Mesendoderm (in vitro differentiated cells): ENCODE measurements at regions not wholly inside any gene's neighbourhood (a gene's known extent, or its start where the extent isn't known, plus 50 kb on each side); places are given as distances from the start of the nearest gene placed in this dataset.

Experiments
- DNase-seq: peaks from one replicate; pipeline ENCODE4 v3.0.0; 2013
- H2AK5ac ChIP-seq: 2 replicates; pipeline ENCODE4 v1.6.1; 2013; ENCODE audit warnings: low read length, inconsistent platforms
- H2BK120ac ChIP-seq: 2 replicates; pipeline ENCODE4 v1.6.1; 2013; ENCODE audit warnings: low read depth, mild to moderate bottlenecking, low read length, moderate library complexity, mixed read lengths
- H2BK15ac ChIP-seq: replicated peaks from 2 replicates; pipeline ENCODE4 v1.6.1; 2013; ENCODE audit warnings: low read depth, mild to moderate bottlenecking, moderate library complexity
- H2BK5ac ChIP-seq: 2 replicates; pipeline ENCODE4 v1.6.1; 2013; ENCODE audit warnings: low read length, inconsistent platforms
- H3K18ac ChIP-seq: 2 replicates; pipeline ENCODE4 v1.6.1; 2013; ENCODE audit warnings: mild to moderate bottlenecking, low read length, mixed read lengths
- H3K23ac ChIP-seq: one replicate; pipeline ENCODE4 v1.6.1; 2013; ENCODE audit warnings: low read length
- H3K27ac ChIP-seq: 2 replicates; pipeline ENCODE4 v1.5.1; 2013; ENCODE audit warnings: low read depth, mild to moderate bottlenecking, inconsistent platforms, low read length, moderate library complexity
- H3K27me3 ChIP-seq: 2 replicates; pipeline ENCODE4 v1.6.1; 2013; ENCODE audit warnings: low read length, control low read depth, mild to moderate bottlenecking, inconsistent platforms; ENCODE audit not compliant: insufficient read depth, poor library complexity
- H3K36me3 ChIP-seq: 2 replicates; pipeline ENCODE4 v1.6.1; 2013; ENCODE audit warnings: low read length, inconsistent platforms; ENCODE audit not compliant: control insufficient read depth, insufficient read depth
- H3K4ac ChIP-seq: one replicate; pipeline ENCODE4 v1.6.1; 2013; ENCODE audit warnings: low read depth, mild to moderate bottlenecking, low read length, moderate library complexity
- H3K4me1 ChIP-seq: 2 replicates; pipeline ENCODE4 v1.6.1; 2013; ENCODE audit warnings: low read depth, low read length, inconsistent platforms; ENCODE audit not compliant: control insufficient read depth
- H3K4me2 ChIP-seq: 2 replicates; pipeline ENCODE4 v1.6.1; 2013; ENCODE audit warnings: low read length
- H3K4me3 ChIP-seq: 2 replicates; pipeline ENCODE4 v1.5.1; 2013; ENCODE audit warnings: mild to moderate bottlenecking, low read length
- H3K56ac ChIP-seq: one replicate; pipeline ENCODE4 v1.6.1; 2013; ENCODE audit warnings: low read length
- H3K79me1 ChIP-seq: 2 replicates; pipeline ENCODE4 v1.6.1; 2013; ENCODE audit warnings: low read length, inconsistent platforms
- H3K79me2 ChIP-seq: 2 replicates; pipeline ENCODE4 v1.6.1; 2013; ENCODE audit warnings: mild to moderate bottlenecking, low read length; ENCODE audit not compliant: control insufficient read depth, insufficient read depth
- H3K9ac ChIP-seq: 2 replicates; pipeline ENCODE4 v1.6.1; 2013; ENCODE audit warnings: low read length, inconsistent platforms
- H4K5ac ChIP-seq: one replicate; pipeline ENCODE4 v1.6.1; 2013; ENCODE audit warnings: low read length
- H4K8ac ChIP-seq: one replicate; pipeline ENCODE4 v1.6.1; 2013; ENCODE audit warnings: low read depth, mild to moderate bottlenecking, control low read depth, low read length, moderate library complexity
- WGBS: extraction: QIAGEN DNeasy Blood & Tissue Kit; methylation state at CpG from one replicate; pipeline ENCODE4 v1.1.7; 2013; ENCODE audit warnings: low lambda C conversion rate, missing lambda C conversion rate; ENCODE audit not compliant: insufficient coverage; ENCODE audit errors: extremely low coverage; 5-methylcytosine and 5-hydroxymethylcytosine counted together

DNA sequence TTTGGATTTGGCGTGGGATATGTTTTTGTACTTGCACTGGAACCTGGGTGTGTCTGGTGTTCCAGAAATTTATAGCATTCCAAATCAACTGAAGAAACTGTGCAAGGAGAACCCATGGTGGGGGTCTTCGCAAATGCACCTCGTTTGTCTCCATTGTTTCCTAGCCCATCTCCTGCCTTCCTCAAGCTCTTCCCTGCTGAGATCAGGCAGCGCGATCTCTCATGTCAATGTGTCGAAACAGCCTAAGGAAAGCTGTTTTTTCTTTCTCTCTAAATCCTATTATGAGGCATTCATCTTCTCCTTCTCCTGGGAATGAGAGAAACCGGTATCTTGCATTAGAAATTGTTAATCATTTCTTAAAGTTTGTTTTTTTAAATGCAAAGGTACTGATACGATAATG is 131.0 kb downstream of the KLF5 start:
- H3K27ac ChIP-seq: no peak overlapping the region
- no peak overlapping the region for H3K9ac ChIP-seq
- H3K4me3 ChIP-seq: no peak overlapping the region
- H4K5ac ChIP-seq: no peak overlapping the region
- H3K4me2 ChIP-seq: no peak overlapping the region
- H3K79me1 ChIP-seq: no peaks in the 10 kb centered on the region
- no peak overlapping the region for H3K56ac ChIP-seq
- H3K4ac ChIP-seq: no peak overlapping the region
- peak; percentile 79 for DNase-seq
- peaks cover 7% of the 10 kb centered on the region for H3K4me1 ChIP-seq
- H2BK5ac ChIP-seq: no peak overlapping the region
- H4K8ac ChIP-seq: no peak overlapping the region
- peak overlapping the region; percentile 93 for H2BK15ac ChIP-seq
- no peak overlapping the region for H2AK5ac ChIP-seq
- H2BK120ac ChIP-seq: no peak overlapping the region
- no peaks in the 10 kb centered on the region for H3K27me3 ChIP-seq
- no CpG with 5 or more reads among the region's 8 CpGs for WGBS
- H3K23ac ChIP-seq: no peak overlapping the region
- H3K36me3 ChIP-seq: no peaks in the 10 kb centered on the region
- H3K18ac ChIP-seq: peak overlapping the region; percentile 32
- H3K79me2 ChIP-seq: no peaks in the 10 kb centered on the region

DNA sequence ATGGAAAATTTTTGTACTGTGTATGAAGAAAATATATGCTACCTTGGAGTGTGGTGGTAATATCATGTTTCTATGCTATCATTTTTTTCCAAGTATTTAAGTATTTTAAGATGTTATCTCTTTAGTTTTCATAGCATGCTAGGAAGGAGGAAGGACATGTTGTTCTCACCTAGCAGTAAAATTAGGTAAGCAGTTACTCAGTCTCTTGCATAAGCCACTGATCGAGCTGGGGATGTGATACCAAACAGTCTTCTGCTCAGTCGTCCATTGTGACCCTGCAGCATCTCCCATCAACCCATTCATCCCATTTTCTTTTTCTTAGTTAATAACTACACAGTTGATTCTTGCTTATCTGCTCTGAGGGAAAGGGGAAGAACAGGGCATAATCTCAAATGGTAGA is 130.6 kb downstream of the KLF5 start:
- Histone ChIP-seq H2AK5ac (no peak overlapping the region), H3K27ac (no peak overlapping the region), H3K79me2 (no peaks in the 10 kb centered on the region), H4K5ac (no peak overlapping the region), H3K4me2 (no peak overlapping the region), H4K8ac (no peak overlapping the region), H3K79me1 (no peaks in the 10 kb centered on the region), H2BK5ac (no peak overlapping the region), H3K27me3 (no peaks in the 10 kb centered on the region), H3K18ac (peak overlapping the region; percentile 32), H3K36me3 (no peaks in the 10 kb centered on the region), H2BK15ac (peak overlapping the region; percentile 93), H3K9ac (no peak overlapping the region), H3K4me3 (no peak overlapping the region), H3K4me1 (peaks cover 7% of the 10 kb centered on the region), H3K56ac (no peak overlapping the region), H3K4ac (no peak overlapping the region), H2BK120ac (no peak overlapping the region), H3K23ac (no peak overlapping the region)
- WGBS: no CpG with 5 or more reads among the region's 2 CpGs
- peak; percentile 64 for DNase-seq

DNA sequence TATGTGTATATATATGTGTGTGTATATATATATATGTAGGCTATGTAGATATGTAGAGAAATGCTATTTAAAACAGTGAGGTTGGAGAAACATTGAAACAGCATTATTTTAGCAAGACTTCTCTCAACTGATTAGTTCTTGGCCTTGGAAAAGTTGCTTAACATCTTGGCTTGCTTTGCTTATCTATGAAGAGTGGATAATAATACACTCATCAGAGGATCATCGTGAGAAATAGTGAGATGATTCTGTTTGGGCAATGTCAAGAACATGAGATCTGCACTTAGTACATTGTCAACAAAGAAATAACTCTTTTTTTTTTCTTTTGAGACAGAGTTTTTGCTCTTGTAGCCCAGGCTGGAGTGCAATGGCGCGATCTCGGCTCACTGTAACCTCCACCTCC is 128.3 kb downstream of the KLF5 start:
- no peak overlapping the region for H3K56ac ChIP-seq
- H3K18ac ChIP-seq: no peak overlapping the region
- no peak overlapping the region for H4K5ac ChIP-seq
- no peak overlapping the region for H3K27ac ChIP-seq
- WGBS: no CpG with 5 or more reads among the region's 4 CpGs
- no peak overlapping the region for H3K23ac ChIP-seq
- no peak overlapping the region for H3K4me2 ChIP-seq
- no peak overlapping the region for H2BK120ac ChIP-seq
- H3K79me2 ChIP-seq: no peaks in the 10 kb centered on the region
- H3K79me1 ChIP-seq: no peaks in the 10 kb centered on the region
- H2AK5ac ChIP-seq: no peak overlapping the region
- H2BK5ac ChIP-seq: no peak overlapping the region
- H3K36me3 ChIP-seq: no peaks in the 10 kb centered on the region
- H3K27me3 ChIP-seq: no peaks in the 10 kb centered on the region
- DNase-seq: no peak
- H4K8ac ChIP-seq: no peak overlapping the region
- no peak overlapping the region for H3K9ac ChIP-seq
- no peak overlapping the region for H3K4me3 ChIP-seq
- H3K4ac ChIP-seq: no peak overlapping the region
- H3K4me1 ChIP-seq: peaks cover 4% of the 10 kb centered on the region
- no peak overlapping the region for H2BK15ac ChIP-seq

DNA sequence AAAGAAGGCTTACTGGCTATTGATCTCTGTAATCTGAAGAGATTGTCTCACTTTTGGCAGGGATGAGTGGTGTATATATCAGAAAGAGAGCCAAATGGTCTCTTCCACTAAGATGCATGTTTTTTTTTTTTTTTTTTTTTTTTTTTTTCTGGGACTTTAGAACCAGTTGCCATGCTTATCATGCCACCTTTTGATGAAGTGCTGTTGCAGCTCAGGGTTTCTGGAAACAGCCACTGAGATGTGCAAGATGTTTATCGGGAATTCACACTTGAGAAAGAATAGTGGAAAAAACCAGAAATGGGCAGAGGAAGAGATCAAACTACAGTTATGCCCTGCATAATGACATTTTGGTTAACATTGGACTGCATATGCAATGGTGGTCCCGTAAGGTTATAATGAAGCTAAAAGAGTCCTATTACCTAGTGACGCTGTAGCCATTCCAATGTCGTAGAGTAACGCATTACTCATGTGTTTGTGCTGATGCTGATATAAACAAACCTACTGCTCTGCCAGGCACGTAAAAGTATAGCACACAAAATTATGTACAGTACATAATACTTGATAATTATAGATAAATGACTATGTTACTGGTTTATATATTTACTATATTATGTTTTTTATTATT is 121.0 kb downstream of the KLF5 start:
- Histone ChIP-seq H3K79me2 (no peaks in the 10 kb centered on the region), H3K4me1 (peaks cover 5% of the 10 kb centered on the region), H3K4me2 (no peak overlapping the region), H3K36me3 (no peaks in the 10 kb centered on the region), H3K79me1 (no peaks in the 10 kb centered on the region), H2BK120ac (no peak overlapping the region), H3K4me3 (no peak overlapping the region), H2BK5ac (no peak overlapping the region), H3K4ac (no peak overlapping the region), H4K8ac (no peak overlapping the region), H3K56ac (no peak overlapping the region), H2AK5ac (no peak overlapping the region), H4K5ac (no peak overlapping the region), H3K27me3 (no peaks in the 10 kb centered on the region), H3K27ac (no peak overlapping the region), H2BK15ac (no peak overlapping the region), H3K9ac (no peak overlapping the region), H3K18ac (no peak overlapping the region), H3K23ac (no peak overlapping the region)
- WGBS: no CpG with 5 or more reads among the region's 6 CpGs
- peak; percentile 67 for DNase-seq

DNA sequence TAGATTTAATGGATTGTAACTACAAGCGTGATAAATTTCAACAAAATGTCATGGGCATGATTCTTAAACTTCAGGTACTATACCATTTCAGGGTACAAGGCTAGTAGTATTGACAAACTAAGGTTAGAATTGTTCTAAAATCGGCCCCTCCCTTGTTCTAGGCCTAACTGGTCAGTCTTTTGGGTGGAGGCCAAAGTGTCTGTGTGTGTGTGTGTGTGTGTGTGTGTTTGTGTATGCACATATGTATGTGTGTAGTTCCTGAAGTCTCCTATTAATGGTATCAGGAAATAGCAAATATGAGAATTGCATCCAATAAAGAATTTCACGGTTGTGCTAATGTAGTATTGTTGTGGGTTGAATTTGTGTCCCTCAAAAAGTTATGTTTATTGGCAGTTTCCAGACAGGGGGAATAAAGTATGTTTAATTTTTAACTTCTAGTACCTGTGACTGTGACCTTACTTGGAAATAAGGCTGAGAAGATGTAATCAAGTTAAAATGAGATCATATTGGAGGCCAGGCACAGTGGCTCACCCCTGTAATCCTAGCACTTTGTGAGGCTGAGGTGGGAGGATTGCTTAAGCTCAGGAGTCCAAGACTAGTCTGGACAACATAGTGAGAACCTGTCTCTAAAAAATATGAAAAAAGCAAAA is 119.2 kb downstream of the KLF5 start:
- WGBS: no CpG with 5 or more reads among the region's 3 CpGs
- no peak overlapping the region for H2BK15ac ChIP-seq
- no peak overlapping the region for H4K8ac ChIP-seq

DNA sequence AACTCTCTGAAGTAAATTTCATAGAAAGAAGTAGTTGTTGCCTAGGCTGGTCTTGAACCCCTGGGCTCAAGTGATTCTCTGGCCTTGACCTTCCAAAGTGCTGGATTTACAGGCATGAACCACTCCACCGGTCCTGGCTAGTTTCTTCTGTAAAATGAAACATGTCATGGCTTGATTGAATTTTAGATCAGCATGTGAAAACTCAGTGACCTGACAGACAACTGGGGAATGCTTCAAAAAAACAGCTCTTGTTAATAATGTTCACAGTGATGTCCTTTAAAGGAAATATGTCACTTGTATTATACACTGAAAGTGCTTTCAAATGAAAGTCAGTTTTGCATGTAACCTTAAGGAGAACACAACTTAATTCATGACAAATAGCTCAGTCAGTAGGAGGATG is 118.2 kb downstream of the KLF5 start:
- no peak overlapping the region for H2BK5ac ChIP-seq
- H3K27me3 ChIP-seq: no peaks in the 10 kb centered on the region
- H3K27ac ChIP-seq: no peak overlapping the region
- no peaks in the 10 kb centered on the region for H3K36me3 ChIP-seq
- H3K23ac ChIP-seq: no peak overlapping the region
- no peak overlapping the region for H3K9ac ChIP-seq
- DNase-seq: no peak
- H2BK120ac ChIP-seq: no peak overlapping the region
- no peak overlapping the region for H2BK15ac ChIP-seq
- no peak overlapping the region for H3K4me3 ChIP-seq
- H2AK5ac ChIP-seq: no peak overlapping the region
- H3K18ac ChIP-seq: peak overlapping the region; percentile 47
- H4K5ac ChIP-seq: no peak overlapping the region
- no peak overlapping the region for H3K4me2 ChIP-seq
- no peaks in the 10 kb centered on the region for H3K79me2 ChIP-seq
- H3K79me1 ChIP-seq: no peaks in the 10 kb centered on the region
- no CpG with 5 or more reads among the region's 1 CpG for WGBS
- no peak overlapping the region for H4K8ac ChIP-seq
- H3K4ac ChIP-seq: no peak overlapping the region
- H3K4me1 ChIP-seq: peaks cover 14% of the 10 kb centered on the region
- H3K56ac ChIP-seq: no peak overlapping the region

More for the DNA sequence above, 119.2 kb downstream of the KLF5 start:
- no peak for DNase-seq
- H4K5ac ChIP-seq: no peak overlapping the region
- no peak overlapping the region for H3K4me3 ChIP-seq
- no peak overlapping the region for H3K18ac ChIP-seq
- no peak overlapping the region for H2AK5ac ChIP-seq
- no peak overlapping the region for H2BK120ac ChIP-seq
- H3K27me3 ChIP-seq: no peaks in the 10 kb centered on the region
- H3K4ac ChIP-seq: no peak overlapping the region
- no peaks in the 10 kb centered on the region for H3K79me2 ChIP-seq
- H3K23ac ChIP-seq: no peak overlapping the region
- no peak overlapping the region for H3K4me2 ChIP-seq
- peaks cover 10% of the 10 kb centered on the region for H3K4me1 ChIP-seq
- no peaks in the 10 kb centered on the region for H3K79me1 ChIP-seq
- no peak overlapping the region for H3K56ac ChIP-seq
- no peaks in the 10 kb centered on the region for H3K36me3 ChIP-seq
- H3K9ac ChIP-seq: no peak overlapping the region
- no peak overlapping the region for H3K27ac ChIP-seq
- no peak overlapping the region for H2BK5ac ChIP-seq
